GM19395 (cell line): ENCODE measurements at regions not wholly inside any gene's neighbourhood (a gene's known extent, or its start where the extent isn't known, plus 50 kb on each side); places are given as distances from the start of the nearest gene placed in this dataset.
"Not testable (repeated sequence)": the region's sequence is repeated elsewhere in the genome, so short reads cannot be mapped to it uniquely, and the experiment has no call there.

ENCODE experiments used
- ATAC-seq: cut with Tn5 transposase; IDR thresholded peaks from one replicate; pipeline ENCODE4 v1.9.1; 2021; ENCODE audit warnings: mild to moderate bottlenecking, moderate library complexity; ENCODE audit not compliant: unreplicated experiment

GRCh38 chr2:2660789-2661355, 329.8 kb upstream of the MYT1L start:
- no peak for ATAC-seq

- ATAC-seq, result no peak
Observed at GRCh38 chr2:2657121-2657962, 326.3 kb upstream of the MYT1L start.

GRCh38 chr2:2656115-2657011, 325.3 kb upstream of the MYT1L start:
- no peak for ATAC-seq

DNA sequence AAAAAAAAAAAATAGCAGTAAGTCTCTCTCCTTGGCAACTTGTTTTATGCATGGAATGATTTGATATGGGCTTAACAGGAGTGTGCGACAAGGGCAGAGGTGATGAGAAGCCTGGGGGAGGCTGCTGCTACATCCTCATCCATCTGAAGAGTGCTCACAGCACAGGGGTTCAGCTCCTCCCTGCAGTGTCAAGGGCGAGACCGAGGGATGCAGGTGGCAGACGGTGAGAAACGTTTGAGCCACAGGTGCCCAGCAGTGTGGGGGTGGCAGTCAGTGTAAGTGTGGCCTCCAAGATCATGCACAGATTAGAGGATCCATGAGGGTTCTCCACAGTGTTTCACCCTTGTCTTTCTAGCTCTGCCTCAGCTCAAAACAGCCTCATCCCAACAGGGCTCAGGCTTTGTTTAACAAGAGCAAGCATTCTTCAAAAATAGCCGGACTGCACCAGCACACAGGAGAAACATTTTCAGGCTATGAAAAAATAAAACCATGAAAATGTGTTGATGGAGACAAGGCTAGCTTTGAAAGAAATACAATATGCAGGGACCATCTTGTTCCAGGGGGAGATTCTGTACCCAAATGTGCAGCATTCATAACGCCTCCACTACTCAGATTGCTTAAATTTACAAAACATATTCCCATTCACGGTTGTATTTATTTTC, 324.5 kb upstream of the MYT1L start:
- ATAC-seq, result no peak

DNA sequence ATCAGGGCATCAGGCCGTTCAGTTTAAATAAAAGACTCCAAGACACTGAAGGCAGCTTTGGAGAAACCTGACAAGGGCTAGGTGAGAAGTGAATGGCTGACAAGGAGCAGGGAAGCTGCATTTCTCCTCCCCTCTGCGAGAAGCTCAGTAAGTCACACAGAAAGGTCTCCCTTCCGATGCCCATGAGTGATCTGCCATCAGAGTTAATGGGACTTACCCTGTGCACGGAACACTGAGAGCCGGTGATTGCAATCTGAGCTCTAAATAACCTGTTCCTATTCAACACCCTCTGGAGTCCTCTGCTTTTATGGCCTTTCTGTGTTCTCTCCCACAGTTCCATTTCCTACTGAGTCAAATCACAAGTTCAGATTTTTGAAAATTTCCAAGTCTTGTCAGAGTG, 322.2 kb upstream of the MYT1L start:
- ATAC-seq, result no peak

DNA sequence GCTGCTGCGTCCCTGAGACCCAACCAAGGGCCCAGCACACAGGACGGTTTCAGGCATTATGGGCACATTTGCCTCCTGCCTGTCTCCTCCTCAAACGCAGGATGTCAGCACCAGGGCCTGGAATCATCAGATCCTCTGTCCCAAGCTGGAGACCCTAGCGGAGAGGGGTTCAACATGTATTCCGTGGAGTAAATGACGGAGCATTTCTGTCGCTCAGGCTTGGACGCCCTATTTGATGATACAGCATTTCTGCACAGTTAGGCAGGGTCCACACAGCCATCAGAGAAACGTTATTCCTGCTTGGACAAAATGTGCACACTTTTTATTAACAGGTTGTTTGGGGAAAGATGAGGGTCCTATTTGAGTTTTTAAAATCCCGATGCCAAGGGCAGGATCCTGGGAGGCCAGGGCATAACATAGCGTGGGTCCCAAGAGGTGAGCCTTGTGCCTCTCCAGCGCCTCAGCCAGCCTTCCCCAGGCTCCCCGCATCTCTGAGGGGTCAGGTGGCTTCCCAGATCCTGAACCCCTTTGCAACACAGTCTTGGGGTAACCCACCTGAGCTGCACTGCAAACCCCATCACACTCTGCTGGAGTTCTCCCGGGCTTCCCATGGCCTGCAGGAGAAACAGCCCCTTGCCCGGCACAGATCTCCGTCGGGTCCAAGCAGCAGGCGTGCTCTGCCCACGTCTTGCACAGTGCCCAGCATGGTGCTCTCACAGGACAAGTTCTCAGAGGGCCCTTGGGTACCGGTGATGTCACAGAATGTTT, 319.7 kb upstream of the MYT1L start:
- ATAC-seq, result no peak

DNA sequence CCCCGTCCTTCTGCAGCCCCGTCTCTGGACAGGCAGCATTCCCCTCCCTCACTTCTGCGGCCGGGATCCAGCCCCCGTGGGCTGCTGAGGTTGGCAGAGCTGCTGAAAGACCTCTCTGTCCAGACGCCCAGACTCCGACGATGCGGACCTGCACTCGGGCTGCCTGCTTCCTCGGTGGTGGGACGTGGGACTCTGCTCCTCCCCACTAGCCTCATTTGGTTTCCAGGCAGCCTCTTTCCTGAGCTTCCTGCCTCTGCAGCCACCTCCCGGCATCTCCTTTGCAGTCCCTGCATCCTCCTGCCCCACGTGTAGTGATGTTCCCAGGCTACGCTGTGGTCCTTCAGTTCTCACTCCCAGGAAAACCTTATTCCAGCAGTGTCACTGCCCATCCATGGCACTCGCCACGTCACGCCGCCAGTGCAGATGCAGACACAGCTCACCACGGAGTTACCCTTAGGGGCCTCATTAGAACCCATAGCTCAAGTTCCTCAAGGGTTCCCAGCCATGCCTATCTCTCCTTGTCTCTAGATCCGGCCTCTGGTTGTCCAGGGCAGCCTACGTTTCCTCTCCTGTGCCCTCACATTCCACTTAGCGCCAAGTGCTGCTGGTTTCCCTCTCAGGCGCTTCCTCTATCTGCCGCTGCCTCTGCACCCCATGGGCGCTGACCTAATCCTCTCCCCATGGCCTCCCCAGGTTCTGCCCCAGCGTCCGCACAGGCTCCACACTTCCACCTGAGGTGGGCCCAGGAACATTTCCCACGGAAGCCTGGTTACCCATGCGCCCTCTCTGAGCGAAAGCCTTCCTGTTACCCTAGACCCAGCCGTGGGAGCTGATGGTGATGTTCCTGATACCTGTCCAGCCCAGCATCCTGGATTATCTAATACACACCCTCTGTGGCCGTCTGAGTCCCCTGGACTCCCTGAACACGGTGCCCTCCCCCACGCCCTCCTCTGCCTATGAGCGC, 318.3 kb upstream of the MYT1L start:
- ATAC-seq, result no peak

- no peak for ATAC-seq
Observed at GRCh38 chr2:2648094-2648493, 317.0 kb upstream of the MYT1L start.

DNA sequence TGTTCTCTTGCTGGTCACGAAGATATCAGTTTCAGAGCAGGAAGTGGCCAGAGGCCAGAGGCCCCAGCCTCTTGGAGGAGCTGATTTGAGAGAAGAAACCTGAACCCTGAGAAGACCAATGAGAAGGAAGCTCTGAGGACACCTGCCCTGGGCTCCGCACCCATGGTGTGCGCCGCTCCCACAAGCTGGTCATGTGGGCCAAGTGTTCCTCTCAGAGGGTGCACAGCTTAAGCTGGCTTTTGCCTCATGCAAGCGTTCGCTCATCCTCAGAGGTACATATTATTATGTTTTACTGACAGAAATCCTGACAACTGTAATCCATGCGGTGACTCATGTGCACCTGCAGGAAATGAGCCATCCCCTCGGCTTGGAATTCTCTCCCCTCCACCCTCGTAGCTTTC, 316.1 kb upstream of the MYT1L start:
- no peak for ATAC-seq

- peak; percentile 79 for ATAC-seq
Observed at GRCh38 chr2:2646433-2647051, 315.5 kb upstream of the MYT1L start.

DNA sequence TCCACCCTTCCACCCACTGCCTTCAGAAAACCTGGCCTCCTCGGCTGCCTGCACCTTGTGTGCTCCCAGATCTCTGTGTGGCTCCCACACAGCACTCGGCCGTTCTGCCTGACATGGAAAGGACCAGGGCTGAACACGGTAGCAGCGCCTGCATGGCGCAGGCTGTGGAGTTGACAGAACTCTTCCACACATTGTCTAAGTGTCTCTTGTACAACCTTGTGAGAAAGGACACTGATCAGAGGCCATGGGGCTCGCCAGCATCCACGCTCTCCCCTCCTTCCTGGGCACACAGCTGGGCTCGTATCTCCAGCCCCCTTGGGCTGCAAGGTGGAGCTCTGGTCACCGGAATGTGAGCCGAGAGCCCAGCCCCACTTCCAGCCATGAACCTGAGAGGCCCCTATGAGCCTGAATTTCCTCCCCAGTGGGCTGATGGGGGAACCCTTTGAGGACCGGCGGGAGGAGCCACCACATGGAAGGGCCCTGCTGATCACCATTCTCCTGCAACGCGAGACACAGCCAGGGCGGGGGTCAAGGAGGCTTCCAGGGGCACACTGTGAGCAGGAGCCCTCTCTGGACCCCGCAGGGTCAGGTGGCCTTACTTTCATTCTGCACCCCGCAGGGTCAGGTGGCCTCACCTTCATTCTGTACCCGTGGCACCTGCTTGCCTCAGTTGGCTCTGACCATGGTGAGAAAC, 314.2 kb upstream of the MYT1L start:
- no peak for ATAC-seq

- ATAC-seq, result not testable (repeated sequence)
Observed at GRCh38 chr2:2644751-2645150, 313.7 kb upstream of the MYT1L start.

DNA sequence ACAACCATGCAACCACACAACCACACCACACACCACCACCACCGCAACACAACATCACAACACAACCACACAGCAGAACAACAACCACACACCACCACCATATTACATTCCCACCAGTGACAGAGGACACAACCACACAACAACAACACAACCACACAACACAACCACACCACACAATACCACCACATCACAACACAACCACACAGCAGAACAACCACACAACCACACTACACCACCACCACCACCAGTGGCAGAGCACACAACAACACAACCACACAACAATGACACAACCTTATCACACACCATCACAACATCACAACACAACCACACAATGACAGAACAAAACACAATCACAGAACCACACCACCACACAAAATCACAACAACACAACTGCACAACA, 313.0 kb upstream of the MYT1L start:
- ATAC-seq, result no peak

GRCh38 chr2:2642906-2643890, 312.1 kb upstream of the MYT1L start:
- ATAC-seq, result no peak

DNA sequence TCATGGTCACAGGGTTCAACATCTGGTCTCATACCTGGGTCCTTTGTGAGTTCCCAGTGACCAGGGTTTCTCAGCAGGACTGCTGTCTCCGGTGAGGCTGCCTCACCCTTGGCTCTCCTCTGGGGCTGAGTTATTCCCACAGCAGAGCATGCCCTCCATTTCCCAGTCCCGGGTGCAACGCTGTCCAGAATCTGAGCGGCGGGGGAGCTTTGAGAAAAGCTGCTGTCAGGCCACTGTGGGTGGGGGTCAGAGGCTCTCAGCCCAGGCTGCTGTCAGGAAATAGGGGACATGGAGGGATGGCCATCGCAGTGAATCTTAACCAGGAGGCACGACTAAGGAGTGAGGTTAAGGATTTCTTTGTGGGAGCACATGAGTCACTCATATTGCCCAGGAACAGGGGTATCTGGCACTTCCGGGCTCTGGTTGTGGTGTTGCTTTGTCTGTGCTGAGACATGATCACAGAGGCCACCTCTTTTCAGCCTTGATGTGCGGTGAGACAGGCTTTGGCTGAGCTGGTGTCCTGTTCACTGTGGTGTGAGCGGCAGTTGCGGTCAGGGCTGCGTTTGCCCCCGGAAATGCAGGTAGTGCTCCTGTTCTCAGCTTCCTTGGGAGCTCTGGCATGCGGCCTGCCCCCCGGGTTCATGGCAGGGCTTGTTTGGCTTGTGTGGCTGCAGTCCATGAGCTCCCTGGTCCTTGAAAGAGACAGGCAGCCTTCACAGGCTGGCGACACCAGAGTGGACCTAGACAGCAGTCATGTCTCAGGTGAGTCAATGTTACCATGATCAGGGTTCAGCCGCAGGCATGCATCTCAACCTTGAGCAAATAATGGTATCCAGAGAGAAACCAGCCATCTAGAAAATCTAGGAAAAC, 310.7 kb upstream of the MYT1L start:
- ATAC-seq, result no peak

DNA sequence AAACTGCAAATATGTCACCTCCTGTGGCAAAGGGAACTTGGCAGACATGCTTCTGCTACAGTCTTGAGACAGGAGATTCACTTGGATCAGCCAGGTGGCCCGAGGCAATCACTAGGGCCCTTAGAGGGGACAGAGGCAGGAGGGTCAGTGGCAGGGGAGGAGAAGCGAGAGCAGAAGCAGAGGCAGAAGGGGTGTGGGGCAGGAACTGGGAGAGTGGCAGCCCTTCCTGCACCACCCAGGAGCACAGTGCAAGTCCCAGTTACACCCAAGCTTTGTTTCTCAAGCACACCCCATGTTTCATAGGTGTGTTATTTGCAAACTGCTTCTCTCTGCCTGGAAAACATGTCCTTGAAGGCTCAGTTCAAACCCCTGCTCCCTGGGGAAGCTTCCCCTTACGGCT, 309.7 kb upstream of the MYT1L start:
- no peak for ATAC-seq
